ENCODE measurements at regions not wholly inside any gene's neighbourhood (a gene's known extent, or its start where the extent isn't known, plus 50 kb on each side); places are given as distances from the start of the nearest gene placed in this dataset.

GRCh38 chr21:16304174-16305095 is 574.7 kb downstream of the USP25 start:
- no peak for DNase-seq (ENCODE audit: low read depth, low spot score)

- DNase-seq (ENCODE audit: low read depth, low spot score) = no peak
These were observed 575.9 kb downstream of the USP25 start for GRCh38 chr21:16305686-16306085.

- DNase-seq (ENCODE audit: low read depth, low spot score) = no peak
These were observed 577.5 kb downstream of the USP25 start for GRCh38 chr21:16307256-16307655.

GRCh38 chr21:16308269-16308668 is 578.5 kb downstream of the USP25 start:
- DNase-seq (ENCODE audit: low read depth, low spot score) = no peak

- no peak for DNase-seq (ENCODE audit: low read depth, low spot score)
These were observed 579.6 kb downstream of the USP25 start for GRCh38 chr21:16309250-16309971.

- DNase-seq (ENCODE audit: low read depth, low spot score) = no peak
These were observed 580.4 kb downstream of the USP25 start for GRCh38 chr21:16310176-16310575.

GRCh38 chr21:16311229-16311628 is 581.4 kb downstream of the USP25 start:
- no peak for DNase-seq (ENCODE audit: low read depth, low spot score)

- DNase-seq (ENCODE audit: low read depth, low spot score) = no peak
These were observed 582.5 kb downstream of the USP25 start for GRCh38 chr21:16312321-16312720.

- DNase-seq (ENCODE audit: low read depth, low spot score) = no peak
These were observed 585.4 kb downstream of the USP25 start for GRCh38 chr21:16315223-16315622.

GRCh38 chr21:16318651-16319300 is 589.0 kb downstream of the USP25 start:
- no peak for DNase-seq (ENCODE audit: low read depth, low spot score)

- no peak for DNase-seq (ENCODE audit: low read depth, low spot score)
These were observed 590.3 kb downstream of the USP25 start for GRCh38 chr21:16320110-16320509.

GRCh38 chr21:16322454-16322853 is 592.7 kb downstream of the USP25 start:
- no peak for DNase-seq (ENCODE audit: low read depth, low spot score)

GRCh38 chr21:16323596-16323995 is 593.8 kb downstream of the USP25 start:
- no peak for DNase-seq (ENCODE audit: low read depth, low spot score)

GRCh38 chr21:16324630-16325029 is 594.8 kb downstream of the USP25 start:
- no peak for DNase-seq (ENCODE audit: low read depth, low spot score)

GRCh38 chr21:16330082-16330907 is 600.5 kb downstream of the USP25 start:
- peak; percentile 25 for DNase-seq (ENCODE audit: low read depth, low spot score)

- no peak for DNase-seq (ENCODE audit: low read depth, low spot score)
These were observed 601.1 kb downstream of the USP25 start for GRCh38 chr21:16330908-16331268.

- no peak for DNase-seq (ENCODE audit: low read depth, low spot score)
These were observed 607.5 kb downstream of the USP25 start for GRCh38 chr21:16337266-16337665.

GRCh38 chr21:16342932-16343331 is 613.1 kb downstream of the USP25 start:
- DNase-seq (ENCODE audit: low read depth, low spot score) = no peak

- no peak for DNase-seq (ENCODE audit: low read depth, low spot score)
These were observed 614.0 kb downstream of the USP25 start for GRCh38 chr21:16343776-16344175.

- DNase-seq (ENCODE audit: low read depth, low spot score) = no peak
These were observed 616.0 kb downstream of the USP25 start for GRCh38 chr21:16345757-16346156.

- no peak for DNase-seq (ENCODE audit: low read depth, low spot score)
These were observed 617.4 kb downstream of the USP25 start for GRCh38 chr21:16347223-16347622.

GRCh38 chr21:16353764-16354163 is 624.0 kb downstream of the USP25 start:
- DNase-seq (ENCODE audit: low read depth, low spot score) = no peak

All from iPS DF 19.7 (cell line).